Stimulated activated CD4-positive, alpha-beta T cell treated with anti-CD3 and anti-CD28 coated beads, Interleukin-12 subunit alpha, Interleukin-12 subunit beta, amount 100 ng/mL, for 24 hours (primary cell): ENCODE measurements at regions not wholly inside any gene's neighbourhood (a gene's known extent, or its start where the extent isn't known, plus 50 kb on each side); places are given as distances from the start of the nearest gene placed in this dataset.
A peak's percentile ranks its signal among the peaks of the same experiment; 100 is the strongest.

Experiments
- DNase-seq, 2 experiments: peaks; one replicate each; pipeline ENCODE4 v3.0.0-alpha.2; 2020; ENCODE audit warnings: low read depth in 2 of 2

DNA sequence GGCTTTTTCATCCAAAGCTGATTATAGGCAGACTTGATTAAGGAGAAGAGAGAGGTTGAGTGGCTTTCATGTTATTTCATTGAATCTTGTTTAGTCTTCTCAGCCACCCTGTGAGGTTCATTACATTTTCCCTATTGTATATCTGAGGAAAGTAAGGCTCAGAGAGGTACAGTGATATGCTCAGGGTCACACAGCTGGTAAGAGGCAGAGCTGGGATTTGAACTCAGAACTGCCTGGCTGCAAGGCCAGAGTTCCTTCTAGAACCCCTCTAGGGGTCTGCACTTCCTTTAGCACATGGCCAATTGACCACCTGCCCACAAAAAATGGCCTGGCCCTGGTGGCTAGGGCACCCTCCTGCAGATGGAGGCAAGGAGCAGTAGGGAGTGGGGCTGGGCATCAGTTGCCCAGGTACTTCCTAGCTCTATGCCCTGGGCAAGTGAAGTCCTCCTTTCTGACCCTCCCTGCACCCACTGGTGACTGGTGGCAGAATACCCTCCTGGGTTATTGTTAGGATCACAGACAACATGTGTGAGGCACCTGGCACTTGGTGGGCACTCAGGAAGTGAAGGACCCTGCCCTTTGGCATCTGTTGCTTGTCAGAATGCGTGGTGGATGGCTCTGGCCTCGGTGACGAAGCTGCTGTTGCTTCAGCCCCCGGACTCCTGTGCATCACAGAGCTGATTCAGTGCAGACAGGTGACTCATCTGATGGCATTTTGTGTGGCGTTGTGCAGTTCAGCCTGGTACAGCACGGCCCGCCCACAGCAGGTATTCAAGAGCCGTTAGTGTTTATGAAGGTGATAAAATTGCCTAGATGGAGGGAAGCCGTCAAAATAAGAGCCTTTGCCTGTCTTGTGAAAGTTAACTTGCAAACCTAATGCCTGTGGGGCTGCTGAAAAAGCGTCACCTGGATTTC is 115.8 kb downstream of the SLC25A47 start:
- peak; percentile 10 to 30 for DNase-seq

DNA sequence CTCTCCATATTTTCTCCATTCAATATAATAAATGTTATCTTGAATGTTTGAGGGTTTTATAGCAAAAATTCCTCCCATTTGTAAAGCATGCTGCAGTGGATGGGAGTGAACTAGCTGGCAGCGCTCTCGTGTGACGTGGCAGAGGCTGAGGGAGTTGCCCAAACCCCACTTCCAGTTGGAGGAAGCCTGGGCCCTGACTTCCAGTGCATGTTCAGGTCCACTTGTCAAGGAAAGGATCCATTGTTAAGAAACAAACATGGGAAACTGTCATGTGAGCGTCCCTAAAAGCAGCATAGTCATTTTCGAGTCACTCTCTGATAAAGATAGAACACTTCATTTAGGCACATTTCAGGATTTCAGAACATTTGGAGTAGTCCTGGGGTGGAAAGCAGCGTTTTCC is 116.6 kb downstream of the SLC25A47 start:
- DNase-seq: no peak

DNA sequence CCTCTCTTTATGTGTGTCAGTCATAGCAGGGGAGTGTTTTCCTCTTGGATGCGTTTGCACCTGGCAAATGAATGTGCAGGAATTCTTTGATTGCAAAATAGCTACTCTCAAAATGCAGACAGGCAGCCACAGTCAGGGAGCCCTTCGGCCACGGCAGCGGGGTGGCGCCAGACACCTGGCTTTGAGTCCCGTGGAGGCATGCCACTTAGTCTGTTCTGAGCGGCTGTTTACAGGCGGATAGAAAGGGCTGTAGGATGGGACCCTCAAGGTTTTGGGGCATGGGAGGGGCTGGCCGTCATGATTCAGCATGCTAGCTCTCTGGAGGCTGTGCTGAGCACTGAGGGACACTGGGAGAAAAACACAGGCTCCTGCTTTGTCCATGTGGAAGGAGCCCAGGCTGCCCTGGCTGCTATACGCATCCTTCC is 117.1 kb downstream of the SLC25A47 start:
- peak in 1 of 2 experiments; percentile 13 for DNase-seq

DNA sequence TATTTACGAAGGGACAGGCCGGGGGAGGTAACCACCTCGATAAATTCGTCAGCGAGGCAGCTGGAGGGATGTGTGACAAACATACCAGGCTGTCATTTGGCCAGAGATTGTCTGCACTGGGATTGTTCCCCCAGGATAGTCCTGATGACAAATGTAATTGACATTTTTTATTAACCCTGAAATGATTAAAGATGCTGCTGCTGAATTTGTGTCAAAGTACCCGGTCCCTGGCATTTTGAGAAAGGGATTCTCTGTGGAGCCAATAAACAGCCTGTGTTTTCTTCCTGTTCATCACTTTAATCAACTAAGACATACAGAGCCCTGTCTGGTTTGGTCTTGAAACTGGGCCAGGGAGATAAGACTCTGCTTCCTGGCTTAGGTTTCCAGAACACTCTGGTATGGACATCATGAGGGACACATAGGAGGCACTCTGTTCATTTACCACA is 117.6 kb downstream of the SLC25A47 start:
- no peak for DNase-seq

DNA sequence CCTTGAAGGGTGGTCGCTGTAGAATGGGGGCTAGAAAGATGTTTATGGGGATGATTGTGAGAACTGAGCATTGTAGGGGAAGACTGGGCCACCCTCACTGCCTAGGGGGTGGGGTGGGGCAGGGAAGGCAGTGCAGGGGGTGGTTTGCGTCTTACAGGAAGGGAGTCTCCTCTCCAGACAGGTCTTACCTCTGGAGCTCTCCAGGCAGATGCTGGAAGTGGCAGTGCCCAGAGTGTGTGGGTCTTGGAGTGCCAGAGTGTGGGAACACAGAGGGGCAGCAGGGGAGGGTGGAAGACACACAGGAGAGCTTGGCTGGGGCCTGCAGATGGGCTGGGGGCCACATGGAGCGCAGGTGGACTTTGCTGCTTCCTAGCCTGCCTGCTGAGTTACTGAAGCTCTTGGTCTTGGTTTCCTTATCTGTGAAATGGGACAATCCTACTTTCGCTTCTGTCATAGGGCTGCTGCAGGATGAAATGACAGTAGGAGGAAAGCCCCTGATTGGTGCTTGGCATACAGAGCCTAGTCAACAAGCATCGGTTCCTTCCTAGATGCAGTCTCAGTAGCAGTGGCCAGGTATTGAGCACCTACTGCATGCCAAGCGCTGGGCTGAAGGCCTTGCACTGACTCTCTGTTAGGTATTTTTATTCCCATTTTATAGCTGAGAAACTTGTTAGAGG is 118.3 kb downstream of the SLC25A47 start:
- no peak for DNase-seq

DNA sequence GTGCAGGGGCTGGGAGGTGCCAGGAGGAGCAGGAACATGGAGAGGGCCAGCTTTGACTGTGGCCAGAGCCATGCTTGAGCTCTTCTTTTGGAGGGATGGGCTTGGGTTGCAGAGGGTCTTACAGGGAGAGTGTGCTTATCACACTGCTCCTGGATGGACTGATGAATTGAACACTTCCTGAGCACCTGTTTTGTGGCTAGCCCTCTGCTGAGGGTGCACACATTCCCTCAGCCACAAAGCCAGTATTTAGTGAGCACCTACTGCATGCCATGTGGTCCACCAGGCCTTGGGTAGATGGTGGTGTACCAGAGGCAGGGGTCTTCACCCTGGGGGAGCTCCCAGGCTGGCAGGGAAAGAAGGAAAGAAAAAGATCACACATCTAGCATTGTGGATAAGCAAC is 118.9 kb downstream of the SLC25A47 start:
- DNase-seq: no peak

DNA sequence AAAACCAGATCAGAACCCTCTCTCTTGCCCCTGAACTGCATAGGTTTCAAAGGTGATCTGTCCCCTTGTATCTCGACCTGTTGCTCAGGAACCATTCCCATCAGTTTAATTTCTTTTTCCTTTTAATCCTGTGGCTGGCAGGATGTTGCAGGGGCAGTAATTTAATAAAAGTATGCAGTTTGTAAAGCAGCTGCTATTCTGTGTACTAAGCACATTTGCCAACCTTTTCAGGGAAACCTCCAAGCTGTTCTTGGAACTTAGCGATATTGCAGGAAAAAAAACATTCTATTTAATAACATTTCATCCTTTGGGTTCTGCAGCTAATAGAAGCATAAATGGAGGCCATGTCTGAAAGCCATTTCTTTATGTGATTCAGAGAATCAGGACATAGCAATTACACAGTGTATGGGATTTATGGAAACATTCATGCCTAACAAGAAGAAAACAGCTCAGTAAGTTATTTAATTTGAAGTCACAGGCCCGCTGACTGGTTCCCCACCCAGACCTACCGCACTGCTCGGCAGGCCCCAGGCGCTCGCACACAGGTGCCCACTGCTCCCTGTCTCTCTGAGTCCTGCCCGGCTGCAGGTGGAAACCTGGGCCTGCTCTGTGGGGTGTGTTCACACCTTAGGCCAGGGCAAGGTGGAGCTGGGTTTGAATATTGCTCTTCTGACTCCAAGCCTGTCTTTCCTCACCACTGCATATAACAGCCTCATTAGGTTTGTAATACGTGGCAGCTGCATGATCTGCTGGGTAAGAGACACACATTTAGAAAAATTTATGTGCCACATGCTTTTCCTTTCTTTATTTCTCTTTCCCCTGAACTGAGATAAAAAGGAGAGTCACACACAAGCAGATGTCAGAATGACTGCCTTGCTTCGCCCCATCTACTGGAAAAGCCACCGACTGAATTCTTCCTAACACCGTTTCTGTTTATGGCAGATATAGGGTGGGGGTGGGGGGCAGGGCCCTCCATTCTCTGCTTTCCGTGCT is 119.7 kb downstream of the SLC25A47 start:
- DNase-seq: no peak

DNA sequence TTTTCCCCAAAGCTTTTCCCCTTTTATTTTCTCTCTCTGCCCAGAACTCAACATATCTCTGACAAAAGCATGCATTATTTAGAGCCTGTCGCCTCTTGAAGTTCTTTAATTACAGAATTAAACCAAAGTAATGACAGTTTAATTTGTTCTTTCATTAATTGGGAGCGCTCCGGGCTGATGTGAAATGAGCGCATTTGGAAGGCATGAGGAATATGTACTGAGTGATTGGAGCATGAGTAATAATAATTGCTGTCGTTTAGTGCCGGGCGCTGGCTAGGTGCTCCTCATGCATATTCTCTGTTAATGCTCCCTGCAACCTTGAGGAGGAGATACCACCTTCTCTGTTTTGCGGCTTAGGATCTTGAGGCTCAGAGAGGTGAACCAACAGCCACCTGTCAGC is 120.5 kb downstream of the SLC25A47 start:
- no peak for DNase-seq

DNA sequence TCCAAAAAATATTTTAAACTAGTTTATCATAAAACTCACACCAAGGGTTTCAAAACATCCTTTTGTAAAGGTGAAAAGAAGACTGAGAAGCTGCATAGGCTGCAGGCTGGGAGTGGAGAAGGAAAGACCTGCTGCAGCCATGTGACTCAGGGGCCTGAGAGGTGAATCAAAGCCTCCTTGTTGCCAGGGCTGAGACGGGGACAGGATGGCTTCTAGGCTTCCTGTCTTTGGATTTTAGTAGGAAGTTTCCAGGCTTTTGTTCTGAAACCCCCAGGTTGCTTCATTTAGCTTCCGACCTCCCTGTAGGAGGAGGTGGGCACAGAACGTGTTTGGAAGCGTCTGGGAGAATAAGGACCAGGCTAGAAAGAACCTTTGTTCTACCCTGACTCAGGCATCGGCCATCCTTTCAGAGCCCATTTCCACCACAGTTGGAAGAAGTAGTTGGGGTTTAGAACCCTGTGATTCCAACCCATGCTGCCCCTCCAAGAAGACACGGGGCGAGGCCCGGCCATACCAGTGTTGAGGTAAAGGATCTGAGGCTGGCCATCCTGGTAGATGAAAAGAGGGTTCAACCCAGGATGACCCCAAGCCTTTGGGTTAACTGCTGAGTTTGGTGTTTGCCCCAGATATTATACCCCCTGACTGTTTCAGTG is 122.4 kb downstream of the SLC25A47 start:
- DNase-seq: no peak

DNA sequence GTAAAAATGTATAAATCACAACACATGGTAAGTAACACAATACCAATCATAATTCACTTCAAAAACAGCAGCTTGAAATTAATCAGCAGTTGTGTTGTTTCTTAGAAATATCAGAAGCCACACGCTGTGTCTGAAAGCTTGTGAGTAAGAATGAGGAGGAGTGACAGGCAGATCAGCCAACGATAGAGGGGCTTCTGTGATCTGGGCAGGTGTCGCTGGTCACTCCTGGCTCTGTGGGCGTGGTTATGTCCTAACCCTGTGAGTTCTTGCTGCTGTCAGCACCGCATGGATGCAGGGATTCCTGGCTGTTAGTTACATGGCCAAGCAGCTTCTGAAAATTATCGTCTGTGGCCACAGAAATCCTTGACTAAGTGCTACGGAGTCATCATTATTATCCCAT is 123.4 kb downstream of the SLC25A47 start:
- DNase-seq: no peak

DNA sequence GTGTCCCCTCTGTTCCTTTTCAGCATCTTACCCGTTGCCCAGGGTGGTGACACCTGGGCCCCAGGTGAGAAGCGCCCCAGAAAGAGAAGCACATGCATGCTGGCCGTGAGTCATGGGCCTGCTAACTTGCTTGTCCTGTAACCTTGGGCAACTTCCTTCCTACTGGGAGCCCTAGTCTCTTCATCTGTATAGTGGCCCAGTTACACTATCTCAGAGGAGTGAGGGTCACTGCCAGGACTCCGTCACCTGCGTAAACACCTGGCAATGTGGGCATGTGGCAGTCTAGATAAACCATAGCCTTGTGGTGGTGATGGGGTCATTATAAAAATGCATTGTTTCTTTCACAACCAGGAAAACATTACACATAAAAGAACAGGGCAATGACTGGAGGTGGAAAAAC is 125.2 kb downstream of the SLC25A47 start:
- DNase-seq: no peak

DNA sequence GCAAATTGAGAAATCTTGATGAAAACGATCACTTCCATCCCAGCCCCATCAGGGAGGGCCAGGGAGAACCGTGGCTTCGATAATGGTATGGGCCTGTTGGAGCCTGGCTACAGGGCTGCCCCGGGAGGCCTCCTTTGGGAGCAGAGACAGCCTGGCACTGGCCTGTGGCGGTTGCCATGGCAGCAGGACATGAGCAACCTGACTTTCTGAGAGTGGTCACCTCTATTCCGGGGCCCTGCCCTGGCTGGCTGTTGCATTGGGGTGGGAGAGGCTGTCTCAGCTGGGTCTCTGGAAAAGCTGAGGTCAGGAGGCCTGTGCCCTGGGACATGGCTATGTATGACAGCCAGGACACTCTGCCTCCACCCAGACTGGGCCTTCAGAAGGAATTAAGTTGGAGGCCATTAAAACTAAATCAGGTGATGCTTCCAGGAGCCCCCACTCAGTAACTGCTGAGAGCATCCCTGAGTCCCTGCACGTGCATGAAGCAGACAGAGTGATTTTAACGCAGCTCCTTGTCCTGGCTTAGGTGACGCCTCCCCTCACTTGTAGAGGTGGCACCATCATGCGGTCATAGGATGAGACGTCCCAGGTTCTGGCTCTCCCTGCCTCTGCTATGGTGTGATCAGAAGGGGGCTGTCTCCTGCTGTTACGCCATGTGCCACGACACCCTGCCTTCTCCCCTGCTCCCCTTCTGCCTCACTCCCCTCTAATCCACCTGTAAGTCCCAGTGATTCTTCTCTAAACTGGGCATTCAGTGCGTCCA is 126.3 kb downstream of the SLC25A47 start:
- no peak for DNase-seq

DNA sequence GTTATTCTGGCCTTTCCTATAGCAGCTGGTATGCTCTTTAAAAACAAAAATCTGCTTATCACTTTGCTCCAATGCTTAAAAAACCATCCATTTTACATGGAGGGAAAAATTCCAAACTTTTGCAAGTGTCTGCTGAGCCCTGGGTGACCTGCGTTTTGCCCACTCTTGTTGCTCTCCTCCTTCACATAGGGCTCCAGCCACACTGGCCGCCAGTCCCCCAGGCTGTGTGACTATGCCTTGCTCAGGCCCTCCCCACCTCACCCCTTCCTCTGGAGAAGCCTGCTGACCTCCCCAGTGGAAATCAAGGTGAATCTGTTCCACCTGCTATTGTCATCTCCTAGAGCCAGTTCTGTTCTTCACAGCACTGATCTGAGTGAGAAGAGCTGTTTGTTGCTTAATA is 126.9 kb downstream of the SLC25A47 start:
- DNase-seq: no peak

DNA sequence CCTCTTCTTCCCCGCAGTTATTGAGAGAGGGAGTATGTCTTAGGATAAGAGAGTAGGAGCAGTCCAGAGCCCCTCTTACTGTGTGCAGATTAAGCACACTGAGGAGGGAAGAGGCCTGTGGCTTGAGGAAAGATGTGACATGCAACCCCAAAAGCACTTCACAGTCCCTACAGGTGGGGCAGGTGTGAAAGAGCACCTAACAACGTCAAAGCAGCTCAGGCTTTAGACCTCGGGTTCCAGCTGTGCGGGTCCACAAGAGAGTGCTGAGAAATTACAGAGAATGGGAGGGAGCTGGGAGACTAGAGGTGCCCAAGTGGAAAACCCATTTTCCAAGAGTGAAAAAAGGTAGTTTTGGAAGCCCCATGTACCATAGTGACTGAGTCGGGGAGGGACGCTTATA is 127.6 kb downstream of the SLC25A47 start:
- no peak for DNase-seq

DNA sequence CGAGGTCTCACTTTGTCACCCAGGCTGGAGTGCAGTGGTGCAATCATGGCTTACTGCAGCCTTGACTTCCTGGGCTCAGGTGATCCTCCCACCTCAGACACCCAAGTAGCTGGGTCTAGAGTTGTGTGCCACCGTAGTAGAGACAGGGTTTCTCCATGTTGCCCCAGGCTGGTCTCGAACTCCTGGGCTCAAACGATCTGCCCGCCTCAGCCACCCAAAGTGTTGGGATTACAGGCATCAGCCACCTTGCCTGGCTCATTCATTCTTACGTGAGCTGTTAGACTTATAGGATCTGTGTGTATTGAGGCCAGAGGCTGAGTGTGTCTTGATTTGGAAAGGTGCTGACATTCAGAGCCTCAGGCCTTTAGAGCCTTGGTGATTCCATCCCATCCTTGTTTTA is 128.1 kb downstream of the SLC25A47 start:
- DNase-seq: no peak

DNA sequence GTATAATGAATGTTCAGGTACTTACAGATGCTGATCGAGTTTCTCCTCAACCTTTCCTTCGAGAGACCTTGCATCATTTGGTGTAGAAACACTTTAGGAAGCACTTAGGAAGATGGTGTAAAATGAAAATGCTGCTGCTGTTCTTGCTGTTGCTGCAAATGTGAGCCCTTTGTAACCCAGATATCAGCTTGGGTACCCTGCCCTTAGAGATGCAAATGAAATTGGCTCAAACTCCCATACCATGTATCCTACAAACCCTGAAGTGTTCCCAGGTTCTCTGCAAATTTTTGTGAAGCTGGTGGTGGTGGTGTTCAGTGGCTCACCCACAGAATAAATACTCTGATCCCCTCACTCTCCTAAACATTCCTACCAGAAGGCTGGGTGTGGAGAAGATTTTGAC is 130.8 kb downstream of the SLC25A47 start:
- DNase-seq: no peak

DNA sequence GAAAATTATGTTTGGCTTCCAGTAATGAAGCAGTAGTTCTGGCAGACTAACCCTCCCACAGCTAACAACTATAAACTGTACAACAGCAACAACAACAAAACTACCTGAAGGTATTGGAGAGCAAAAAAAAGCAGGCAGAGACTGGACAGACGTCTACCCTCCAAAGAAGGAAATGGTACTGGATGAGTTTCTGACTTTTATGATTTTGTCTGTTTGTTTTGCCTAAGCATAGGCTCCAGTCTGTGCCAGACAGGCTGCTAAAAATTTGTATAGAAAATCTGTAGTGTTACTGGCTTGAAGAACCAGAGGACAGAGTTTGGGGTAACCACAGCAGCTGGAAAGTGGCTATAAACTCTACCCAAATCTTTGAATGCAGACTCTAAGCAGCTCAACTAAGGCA is 131.3 kb downstream of the SLC25A47 start:
- no peak for DNase-seq

DNA sequence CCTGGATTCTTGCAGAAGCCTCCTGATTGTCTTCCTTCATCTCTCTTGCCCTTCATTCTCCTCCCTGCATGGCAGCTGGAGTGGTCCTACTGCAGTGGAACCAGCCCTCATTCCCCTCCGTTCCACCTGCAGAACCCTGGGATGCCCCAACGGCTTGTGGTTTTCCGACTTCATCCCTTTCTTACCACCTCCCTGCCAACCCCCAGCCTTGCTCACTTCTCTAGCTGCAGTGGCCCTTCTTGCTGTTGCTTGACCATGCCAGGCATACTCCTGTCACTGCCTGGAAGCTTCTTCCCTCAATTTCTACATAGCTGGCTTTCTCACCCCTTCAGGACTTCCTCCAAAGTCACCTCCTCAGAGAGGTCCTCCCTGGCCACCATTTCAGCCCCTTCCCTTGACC is 123.3 kb downstream of the BEGAIN start:
- DNase-seq: no peak

DNA sequence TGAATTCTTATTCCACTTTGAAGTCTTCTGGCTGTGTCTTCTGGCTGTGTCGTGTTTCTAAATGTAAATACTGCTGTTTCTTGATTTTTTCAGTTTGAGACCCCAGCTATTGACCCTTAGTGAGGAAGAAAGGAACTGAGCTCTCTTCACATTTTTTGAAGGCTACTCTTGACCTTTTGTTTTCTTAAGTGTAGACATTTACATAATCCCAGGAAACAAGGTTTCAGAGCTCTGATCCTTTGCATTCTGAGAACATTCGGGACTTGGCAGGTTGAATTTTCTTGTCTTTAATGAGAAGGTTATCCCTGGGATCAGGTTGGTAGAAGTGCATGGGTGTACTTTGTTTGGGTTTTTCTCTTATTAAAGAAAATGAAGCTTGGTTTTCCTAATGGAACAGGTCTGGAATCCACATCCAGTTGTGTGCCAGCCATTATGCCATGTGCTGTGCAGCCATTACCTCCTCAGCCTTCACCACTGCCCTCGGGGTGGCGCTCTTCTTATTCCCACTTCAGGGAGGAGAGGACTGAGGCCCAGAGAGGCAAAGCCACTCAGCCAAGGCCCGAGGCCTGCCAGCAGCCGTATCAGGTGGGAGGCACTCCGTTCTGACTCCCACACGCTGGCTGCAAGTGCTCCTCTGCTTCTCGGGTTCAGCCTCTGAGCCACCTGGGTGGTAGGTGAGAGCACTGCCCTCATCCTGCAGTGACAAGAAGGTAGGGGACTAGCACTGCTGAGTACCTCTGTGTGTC is 120.9 kb downstream of the BEGAIN start:
- DNase-seq: no peak
